Astrocyte (in vitro differentiated cells and primary cell): ENCODE measurements at regions not wholly inside any gene's neighbourhood (a gene's known extent, or its start where the extent isn't known, plus 50 kb on each side); places are given as distances from the start of the nearest gene placed in this dataset.

Experiments
- CTCF ChIP-seq: IDR thresholded peaks from 2 replicates; pipeline ENCODE4 v1.5.1; 2011; ENCODE audit warnings: low read depth, mild to moderate bottlenecking, inconsistent platforms, low read length, moderate library complexity; ENCODE audit not compliant: insufficient read depth
- EZH2 ChIP-seq: IDR thresholded peaks from 2 replicates; pipeline ENCODE4 v1.6.1; 2012; ENCODE audit warnings: mild to moderate bottlenecking, low read length, inconsistent platforms; ENCODE audit not compliant: insufficient read depth

GRCh38 chr5:24849210-24849609 lies 204.4 kb upstream of the CDH10 start:
- TF ChIP-seq CTCF (no peak), EZH2 (no peak)
